CD4-positive, alpha-beta memory T cell (primary cell): ENCODE measurements at regions not wholly inside any gene's neighbourhood (a gene's known extent, or its start where the extent isn't known, plus 50 kb on each side); places are given as distances from the start of the nearest gene placed in this dataset.

Experiments used
- CTCF ChIA-PET: fragments of 350-600 bp; sonication (Branson Sonifier 250); formaldehyde crosslinking; loops from one replicate; lab custom pipeline; 2021; ENCODE audit warnings: inconsistent platforms; ENCODE audit not compliant: partially characterized antibody; lab: Charles Lee
- POLR2A ChIA-PET: fragments of 350-600 bp; sonication (Branson Sonifier 250); formaldehyde crosslinking; loops from one replicate; lab custom pipeline; 2021; ENCODE audit not compliant: partially characterized antibody; lab: Charles Lee
- DNase-seq, 5 donors: peaks; one replicate each; pipeline versions ENCODE4 v3.0.0 to v3.0.0-alpha.2; 2020 to 2022; ENCODE audit warnings: mixed read lengths in 1 of 5
- H3K27ac ChIP-seq: one replicate; pipeline ENCODE4 v1.7.0; 2013; ENCODE audit warnings: low read depth, low read length
- H3K27me3 ChIP-seq: 2 replicates; pipeline ENCODE4 v1.7.0; 2013; ENCODE audit warnings: mild to moderate bottlenecking, low read length, moderate library complexity; ENCODE audit not compliant: insufficient read depth
- H3K36me3 ChIP-seq: 2 replicates; pipeline ENCODE4 v1.7.0; 2013; ENCODE audit warnings: mild to moderate bottlenecking, low read length, moderate library complexity; ENCODE audit not compliant: insufficient read depth
- H3K4me1 ChIP-seq: 2 replicates; pipeline ENCODE4 v1.7.0; 2013; ENCODE audit warnings: mild to moderate bottlenecking, low read length, moderate library complexity; ENCODE audit not compliant: insufficient read depth
- H3K4me3 ChIP-seq, 2 donors: one replicate each; pipeline ENCODE4 v1.7.0; 2013; ENCODE audit warnings: low read length in 2 of 2, mild to moderate bottlenecking in 1 of 2
- H3K9me3 ChIP-seq, 2 donors: one replicate each; pipeline ENCODE4 v1.7.0; 2013; ENCODE audit warnings: low read length in 2 of 2, control low read depth in 1 of 2; ENCODE audit not compliant: control insufficient read depth in 1 of 2
- H3K27ac Mint-ChIP-seq, 7 donors: one replicate each; pipeline ENCODE4 v1.8.0; 2020 to 2021; ENCODE audit warnings: mixed read lengths in 7 of 7, mild to moderate bottlenecking in 6 of 7, inconsistent platforms in 3 of 7, moderate library complexity in 3 of 7
- H3K27me3 Mint-ChIP-seq, 2 donors: one replicate each; pipeline ENCODE4 v1.8.0; 2020 to 2021; ENCODE audit warnings: mixed read lengths in 2 of 2
- H3K36me3 Mint-ChIP-seq, 2 donors: one replicate each; pipeline ENCODE4 v1.8.0; 2020 to 2021; ENCODE audit warnings: mixed read lengths in 2 of 2, inconsistent platforms in 1 of 2, mild to moderate bottlenecking in 1 of 2
- H3K4me1 Mint-ChIP-seq, 4 donors: one replicate each; pipeline ENCODE4 v1.8.0; 2020 to 2021; ENCODE audit warnings: mixed read lengths in 4 of 4, mild to moderate bottlenecking in 1 of 4
- H3K4me3 Mint-ChIP-seq, 8 donors: one replicate each; pipeline ENCODE4 v1.8.0; 2020 to 2021; ENCODE audit warnings: mixed read lengths in 8 of 8, mild to moderate bottlenecking in 7 of 8, moderate library complexity in 6 of 8, inconsistent platforms in 3 of 8
- H3K9me3 Mint-ChIP-seq, 8 donors: one replicate each; pipeline ENCODE4 v1.8.0; 2020 to 2021; ENCODE audit warnings: mixed read lengths in 8 of 8, mild to moderate bottlenecking in 5 of 8, inconsistent platforms in 3 of 8, moderate library complexity in 1 of 8
- intact Hi-C: fragments of 100-400 bp; cut with micrococcal nuclease; formaldehyde crosslinking; loops from one replicate; pipeline ENCODE4 v1.15.1; 2023

GRCh38 chr18:78178812-78179211, 800.8 kb upstream of the SALL3 start:
- POLR2A ChIA-PET: no interaction called here
- H3K27me3 Mint-ChIP-seq: no peaks in the 10 kb centered on the region

GRCh38 chr18:78180741-78181140, 798.9 kb upstream of the SALL3 start:
- no peaks in the 10 kb centered on the region for H3K9me3 ChIP-seq
- H3K4me3 ChIP-seq: no peak overlapping the region
- H3K36me3 Mint-ChIP-seq: no peaks in the 10 kb centered on the region
- H3K27ac ChIP-seq: no peak overlapping the region
- ChIA-PET POLR2A (no interaction called here), CTCF (no interaction called here)
- H3K27me3 Mint-ChIP-seq: no peaks in the 10 kb centered on the region
- DNase-seq: no peak
- H3K27ac Mint-ChIP-seq: no peak overlapping the region
- H3K4me3 Mint-ChIP-seq: no peak overlapping the region
- H3K4me1 Mint-ChIP-seq: no peaks in the 10 kb centered on the region
- peaks cover 3 to 29% (median 15%) of the 10 kb centered on the region in 8 donors for H3K9me3 Mint-ChIP-seq
- no peaks in the 10 kb centered on the region for H3K4me1 ChIP-seq
- H3K27me3 ChIP-seq: no peaks in the 10 kb centered on the region
- intact Hi-C loops: no loop called here
- no peaks in the 10 kb centered on the region for H3K36me3 ChIP-seq

More at GRCh38 chr18:78178812-78179211, 800.8 kb upstream of the SALL3 start:
- CTCF ChIA-PET: interaction anchor here (0.6 to 1.2 kb wide), 2 partner anchors 10 to 124 kb away, joined by 3 read pairs; no protein-coding TSS in a partner anchor
- H3K27ac ChIP-seq: no peak overlapping the region
- Mint-ChIP-seq H3K27ac (no peak overlapping the region), H3K9me3 (peaks cover 3 to 30% (median 12%) of the 10 kb centered on the region in 8 donors), H3K4me3 (no peak overlapping the region), H3K36me3 (no peaks in the 10 kb centered on the region), H3K4me1 (no peaks in the 10 kb centered on the region)
- no peaks in the 10 kb centered on the region for H3K36me3 ChIP-seq
- H3K9me3 ChIP-seq: no peaks in the 10 kb centered on the region
- DNase-seq: no peak
- no peaks in the 10 kb centered on the region for H3K27me3 ChIP-seq
- no peak overlapping the region for H3K4me3 ChIP-seq
- intact Hi-C loops: no loop called here
- H3K4me1 ChIP-seq: no peaks in the 10 kb centered on the region

GRCh38 chr18:78183815-78184214, 795.8 kb upstream of the SALL3 start:
- H3K4me1 Mint-ChIP-seq: no peaks in the 10 kb centered on the region

GRCh38 chr18:78191276-78191675, 788.3 kb upstream of the SALL3 start:
- H3K4me1 ChIP-seq: no peaks in the 10 kb centered on the region
- H3K27me3 Mint-ChIP-seq: peaks cover 0 to 1% of the 10 kb centered on the region in 2 donors
- H3K4me3 Mint-ChIP-seq: no peak overlapping the region
- H3K9me3 ChIP-seq: no peaks in the 10 kb centered on the region
- H3K36me3 ChIP-seq: no peaks in the 10 kb centered on the region
- H3K4me3 ChIP-seq: no peak overlapping the region
- H3K4me1 Mint-ChIP-seq: no peaks in the 10 kb centered on the region
- no peaks in the 10 kb centered on the region for H3K27me3 ChIP-seq
- ChIA-PET CTCF (no interaction called here), POLR2A (no interaction called here)
- no peak for DNase-seq
- intact Hi-C loops: no loop called here
- H3K27ac ChIP-seq: no peak overlapping the region
- H3K9me3 Mint-ChIP-seq: peaks cover 0 to 8% (median 2%) of the 10 kb centered on the region in 8 donors
- H3K27ac Mint-ChIP-seq: no peak overlapping the region
- H3K36me3 Mint-ChIP-seq: no peaks in the 10 kb centered on the region

More at GRCh38 chr18:78183815-78184214, 795.8 kb upstream of the SALL3 start:
- H3K4me3 ChIP-seq: no peak overlapping the region
- DNase-seq: no peak
- Mint-ChIP-seq H3K27me3 (no peaks in the 10 kb centered on the region), H3K27ac (no peak overlapping the region), H3K36me3 (no peaks in the 10 kb centered on the region), H3K4me3 (no peak overlapping the region), H3K9me3 (peaks cover 1 to 26% (median 15%) of the 10 kb centered on the region in 8 donors)
- no peaks in the 10 kb centered on the region for H3K36me3 ChIP-seq
- ChIA-PET POLR2A (no interaction called here), CTCF (no interaction called here)
- no peak overlapping the region for H3K27ac ChIP-seq
- H3K4me1 ChIP-seq: no peaks in the 10 kb centered on the region
- intact Hi-C loops: no loop called here
- no peaks in the 10 kb centered on the region for H3K9me3 ChIP-seq
- no peaks in the 10 kb centered on the region for H3K27me3 ChIP-seq

GRCh38 chr18:78192054-78192453, 787.6 kb upstream of the SALL3 start:
- H3K4me1 ChIP-seq: no peaks in the 10 kb centered on the region
- CTCF ChIA-PET: no interaction called here
- Mint-ChIP-seq H3K4me1 (no peaks in the 10 kb centered on the region), H3K4me3 (no peak overlapping the region), H3K27me3 (peaks cover 0 to 1% of the 10 kb centered on the region in 2 donors), H3K27ac (no peak overlapping the region), H3K9me3 (peaks cover 0 to 8% (median 3%) of the 10 kb centered on the region in 8 donors), H3K36me3 (no peaks in the 10 kb centered on the region)
- no peak for DNase-seq
- H3K36me3 ChIP-seq: no peaks in the 10 kb centered on the region
- POLR2A ChIA-PET: no interaction called here
- H3K4me3 ChIP-seq: no peak overlapping the region
- intact Hi-C loops: no loop called here
- no peaks in the 10 kb centered on the region for H3K9me3 ChIP-seq
- no peak overlapping the region for H3K27ac ChIP-seq
- H3K27me3 ChIP-seq: no peaks in the 10 kb centered on the region

- H3K36me3 ChIP-seq: no peaks in the 10 kb centered on the region
- H3K27me3 ChIP-seq: no peaks in the 10 kb centered on the region
- H3K27ac ChIP-seq: no peak overlapping the region
- peaks cover 0 to 8% (median 4%) of the 10 kb centered on the region in 8 donors for H3K9me3 Mint-ChIP-seq
- CTCF ChIA-PET: no interaction called here
- no peak for DNase-seq
- no peak overlapping the region for H3K27ac Mint-ChIP-seq
- H3K4me3 Mint-ChIP-seq: no peak overlapping the region
- no peaks in the 10 kb centered on the region for H3K4me1 ChIP-seq
- no peaks in the 10 kb centered on the region for H3K36me3 Mint-ChIP-seq
- H3K9me3 ChIP-seq: no peaks in the 10 kb centered on the region
- no peak overlapping the region for H3K4me3 ChIP-seq
- peaks cover 0 to 1% of the 10 kb centered on the region in 2 donors for H3K27me3 Mint-ChIP-seq
- no peaks in the 10 kb centered on the region for H3K4me1 Mint-ChIP-seq
- POLR2A ChIA-PET: no interaction called here
- intact Hi-C loops: no loop called here
Measured at GRCh38 chr18:78196280-78196679, 783.3 kb upstream of the SALL3 start.

- no peak for DNase-seq
- peaks cover 3 to 12% (median 8%) of the 10 kb centered on the region in 8 donors for H3K9me3 Mint-ChIP-seq
- H3K27ac Mint-ChIP-seq: no peak overlapping the region
- Histone ChIP-seq H3K27me3 (no peaks in the 10 kb centered on the region), H3K36me3 (no peaks in the 10 kb centered on the region), H3K27ac (no peak overlapping the region), H3K4me1 (no peaks in the 10 kb centered on the region), H3K9me3 (no peaks in the 10 kb centered on the region), H3K4me3 (no peak overlapping the region)
- intact Hi-C loops: no loop called here
- CTCF ChIA-PET: no interaction called here
- H3K36me3 Mint-ChIP-seq: no peaks in the 10 kb centered on the region
- peaks cover 0 to 2% of the 10 kb centered on the region in 2 donors for H3K27me3 Mint-ChIP-seq
- no peaks in the 10 kb centered on the region for H3K4me1 Mint-ChIP-seq
- H3K4me3 Mint-ChIP-seq: no peak overlapping the region
- POLR2A ChIA-PET: no interaction called here
Measured at GRCh38 chr18:78199002-78199401, 780.6 kb upstream of the SALL3 start.

- POLR2A ChIA-PET: no interaction called here
- intact Hi-C loops: no loop called here
- CTCF ChIA-PET: no interaction called here
- no peaks in the 10 kb centered on the region for H3K36me3 Mint-ChIP-seq
- H3K4me3 Mint-ChIP-seq: no peak overlapping the region
- no peak overlapping the region for H3K27ac Mint-ChIP-seq
- Histone ChIP-seq H3K36me3 (no peaks in the 10 kb centered on the region), H3K4me1 (no peaks in the 10 kb centered on the region), H3K9me3 (no peaks in the 10 kb centered on the region), H3K27me3 (no peaks in the 10 kb centered on the region), H3K27ac (no peak overlapping the region), H3K4me3 (no peak overlapping the region)
- peaks cover 0 to 2% of the 10 kb centered on the region in 2 donors for H3K27me3 Mint-ChIP-seq
- H3K9me3 Mint-ChIP-seq: peaks cover 3 to 12% (median 8%) of the 10 kb centered on the region in 8 donors
- no peaks in the 10 kb centered on the region for H3K4me1 Mint-ChIP-seq
- DNase-seq: no peak
Measured at GRCh38 chr18:78199611-78200010, 780.0 kb upstream of the SALL3 start.
